ENCODE measurements at regions not wholly inside any gene's neighbourhood (a gene's known extent, or its start where the extent isn't known, plus 50 kb on each side); places are given as distances from the start of the nearest gene placed in this dataset.

GRCh38 chr2:107001964-107002696, 116.2 kb upstream of the ST6GAL2 start:
- TF ChIP-seq CTCF (conservative IDR thresholded peaks at IDR 0.05; ENCODE audit: low read depth, low read length) = no peak
- TF ChIP-seq EZH2 (IDR thresholded peaks at IDR 0.05; ENCODE audit: borderline replicate concordance, low read depth, low read length, poor library complexity, severe bottlenecking) = no peak

Measured in A673 (cell line).